ENCODE measurements at regions not wholly inside any gene's neighbourhood (a gene's known extent, or its start where the extent isn't known, plus 50 kb on each side); places are given as distances from the start of the nearest gene placed in this dataset.

DNA sequence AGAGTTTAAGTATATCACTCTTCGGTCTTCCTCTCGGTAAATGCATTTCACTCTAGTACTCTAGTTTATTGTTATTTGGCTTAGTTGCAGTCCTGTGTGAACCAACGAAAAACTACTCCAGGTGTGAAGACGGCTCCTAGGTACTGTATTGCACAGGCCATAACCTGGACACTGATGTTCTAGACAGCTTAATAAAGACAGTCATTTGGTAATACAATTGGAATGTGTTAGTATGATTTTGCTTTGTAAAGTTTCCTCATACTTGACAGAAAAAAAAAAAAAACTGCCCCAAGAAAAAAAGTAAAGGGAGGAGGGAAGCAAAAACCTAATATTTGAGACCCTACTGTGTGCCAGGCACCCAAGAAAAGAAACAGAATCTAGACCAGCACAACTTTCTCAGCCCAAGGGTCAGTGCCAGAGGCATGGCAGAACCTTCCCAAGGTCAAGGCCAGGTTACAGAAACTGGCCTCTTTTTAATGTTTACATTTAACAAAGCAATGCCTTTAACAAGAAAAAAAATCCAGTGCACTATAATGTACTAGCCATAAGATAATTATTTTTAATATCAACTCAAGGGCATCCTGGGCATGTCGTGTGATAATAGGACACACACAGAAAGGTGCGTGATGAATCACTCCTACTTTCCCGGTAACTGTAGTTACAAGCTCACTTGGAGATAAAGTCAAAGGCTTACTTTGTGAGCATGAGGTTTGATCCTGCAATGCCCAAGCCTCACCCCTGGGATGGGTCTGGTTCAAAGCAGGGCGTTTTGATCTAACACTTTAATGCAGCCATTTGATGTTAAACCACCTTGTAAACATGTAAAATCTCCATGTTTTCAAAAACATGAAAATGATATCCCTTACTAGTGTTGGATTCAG, 110.6 kb downstream of the BMP4 start:
- TF ChIP-seq, protein P1, sequence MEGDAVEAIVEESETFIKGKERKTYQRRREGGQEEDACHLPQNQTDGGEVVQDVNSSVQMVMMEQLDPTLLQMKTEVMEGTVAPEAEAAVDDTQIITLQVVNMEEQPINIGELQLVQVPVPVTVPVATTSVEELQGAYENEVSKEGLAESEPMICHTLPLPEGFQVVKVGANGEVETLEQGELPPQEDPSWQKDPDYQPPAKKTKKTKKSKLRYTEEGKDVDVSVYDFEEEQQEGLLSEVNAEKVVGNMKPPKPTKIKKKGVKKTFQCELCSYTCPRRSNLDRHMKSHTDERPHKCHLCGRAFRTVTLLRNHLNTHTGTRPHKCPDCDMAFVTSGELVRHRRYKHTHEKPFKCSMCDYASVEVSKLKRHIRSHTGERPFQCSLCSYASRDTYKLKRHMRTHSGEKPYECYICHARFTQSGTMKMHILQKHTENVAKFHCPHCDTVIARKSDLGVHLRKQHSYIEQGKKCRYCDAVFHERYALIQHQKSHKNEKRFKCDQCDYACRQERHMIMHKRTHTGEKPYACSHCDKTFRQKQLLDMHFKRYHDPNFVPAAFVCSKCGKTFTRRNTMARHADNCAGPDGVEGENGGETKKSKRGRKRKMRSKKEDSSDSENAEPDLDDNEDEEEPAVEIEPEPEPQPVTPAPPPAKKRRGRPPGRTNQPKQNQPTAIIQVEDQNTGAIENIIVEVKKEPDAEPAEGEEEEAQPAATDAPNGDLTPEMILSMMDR (IDR thresholded peaks at IDR 0.05) = no peak
- no peak for TF ChIP-seq EZH2 (IDR thresholded peaks at IDR 0.05; ENCODE audit: borderline replicate concordance, insufficient read depth, low read depth, low read length, poor library complexity, severe bottlenecking)

Measured in B cell (primary cell).